H9 (cell line): ENCODE measurements at regions not wholly inside any gene's neighbourhood (a gene's known extent, or its start where the extent isn't known, plus 50 kb on each side); places are given as distances from the start of the nearest gene placed in this dataset.

Experiments used
- DNase-seq: peaks from one replicate; pipeline ENCODE4 v3.0.0-alpha.2; 2017
- H2AFZ ChIP-seq: one replicate; pipeline ENCODE4 v1.6.1; 2013; ENCODE audit warnings: mild to moderate bottlenecking, low read length, control low read depth, moderate library complexity
- H2AK5ac ChIP-seq: 2 replicates; pipeline ENCODE4 v1.6.1; 2013; ENCODE audit warnings: low read length, control low read depth, mixed read lengths; ENCODE audit not compliant: insufficient read length
- H2BK120ac ChIP-seq: one replicate; pipeline ENCODE4 v1.6.1; 2013; ENCODE audit warnings: low read depth, mild to moderate bottlenecking, low read length, control low read depth, inconsistent platforms; ENCODE audit not compliant: poor library complexity, severe bottlenecking
- H2BK12ac ChIP-seq: 2 replicates; pipeline ENCODE4 v1.6.1; 2013; ENCODE audit warnings: low read length, control low read depth, mixed read lengths, low read depth; ENCODE audit not compliant: insufficient read length
- H2BK15ac ChIP-seq: 2 replicates; pipeline ENCODE4 v1.6.1; 2013; ENCODE audit warnings: low read depth, low read length, control low read depth
- H2BK20ac ChIP-seq: one replicate; pipeline ENCODE4 v1.6.1; 2013; ENCODE audit warnings: low read depth, mild to moderate bottlenecking, low read length, control low read depth, inconsistent platforms; ENCODE audit not compliant: poor library complexity, severe bottlenecking
- H2BK5ac ChIP-seq: 2 replicates; pipeline ENCODE4 v1.6.1; 2013; ENCODE audit warnings: low read length, control low read depth, mixed read lengths; ENCODE audit not compliant: insufficient read length
- H3K14ac ChIP-seq: 2 replicates; pipeline ENCODE4 v1.6.1; 2013; ENCODE audit warnings: low read length, control low read depth; ENCODE audit not compliant: insufficient read depth
- H3K18ac ChIP-seq: 2 replicates; pipeline ENCODE4 v1.6.1; 2013; ENCODE audit warnings: low read depth, mild to moderate bottlenecking, mixed read lengths, low read length, control low read depth; ENCODE audit not compliant: insufficient read length
- H3K23ac ChIP-seq: 2 replicates; pipeline ENCODE4 v1.6.1; 2013; ENCODE audit warnings: low read length, control low read depth, mixed read lengths, low read depth; ENCODE audit not compliant: insufficient read length
- H3K23me2 ChIP-seq: 2 replicates; pipeline ENCODE4 v1.6.1; 2013; ENCODE audit warnings: low read depth, mild to moderate bottlenecking, mixed read lengths, low read length, control low read depth; ENCODE audit not compliant: insufficient read length, poor library complexity, severe bottlenecking
- H3K27ac ChIP-seq: 2 replicates; pipeline ENCODE4 v1.5.1; 2013; ENCODE audit warnings: low read length, control low read depth, mixed read lengths, low read depth; ENCODE audit not compliant: insufficient read length
- H3K27me3 ChIP-seq: 2 replicates; pipeline ENCODE4 v1.6.1; 2013; ENCODE audit warnings: low read length, control low read depth, inconsistent platforms; ENCODE audit not compliant: insufficient read depth
- H3K4ac ChIP-seq: 2 replicates; pipeline ENCODE4 v1.6.1; 2013; ENCODE audit warnings: low read depth, mild to moderate bottlenecking, control low read depth, inconsistent platforms, low read length, moderate library complexity
- H3K4me1 ChIP-seq: 2 replicates; pipeline ENCODE4 v1.6.1; 2013; ENCODE audit warnings: low read length, control low read depth, inconsistent platforms; ENCODE audit not compliant: insufficient read depth
- H3K4me2 ChIP-seq: 2 replicates; pipeline ENCODE4 v1.6.1; 2013; ENCODE audit warnings: low read length, control low read depth, mixed read lengths; ENCODE audit not compliant: insufficient read length, insufficient read depth
- H3K56ac ChIP-seq: 2 replicates; pipeline ENCODE4 v1.6.1; 2013; ENCODE audit warnings: low read depth, mild to moderate bottlenecking, mixed read lengths, low read length, control low read depth; ENCODE audit not compliant: insufficient read length
- H3K79me1 ChIP-seq: 2 replicates; pipeline ENCODE4 v1.6.1; 2013; ENCODE audit warnings: low read depth, mild to moderate bottlenecking, moderate library complexity, low read length, control low read depth, inconsistent platforms; ENCODE audit not compliant: insufficient read depth, poor library complexity, severe bottlenecking
- H3K79me2 ChIP-seq: 2 replicates; pipeline ENCODE4 v1.6.1; 2013; ENCODE audit warnings: low read length, control low read depth, inconsistent platforms; ENCODE audit not compliant: insufficient read depth
- H3K9ac ChIP-seq: 2 replicates; pipeline ENCODE4 v1.6.1; 2013; ENCODE audit warnings: low read length, control low read depth, mixed read lengths; ENCODE audit not compliant: insufficient read length; ENCODE audit errors: extremely low read depth
- H3K9me3 ChIP-seq: one replicate; pipeline ENCODE4 v1.6.1; 2013; ENCODE audit warnings: low read depth, low read length, inconsistent platforms; ENCODE audit not compliant: control insufficient read depth
- H3T11ph ChIP-seq: one replicate; pipeline ENCODE4 v1.6.1; 2013; ENCODE audit warnings: mild to moderate bottlenecking, low read length, control low read depth, inconsistent platforms
- H4K20me1 ChIP-seq: one replicate; pipeline ENCODE4 v1.6.1; 2013; ENCODE audit not compliant: control insufficient read depth, insufficient read length, insufficient read depth
- H4K5ac ChIP-seq: 2 replicates; pipeline ENCODE4 v1.6.1; 2013; ENCODE audit warnings: low read depth, mild to moderate bottlenecking, mixed read lengths, low read length, control low read depth; ENCODE audit not compliant: insufficient read length
- H4K8ac ChIP-seq: replicated peaks from 2 replicates; pipeline ENCODE4 v1.6.1; 2013; ENCODE audit warnings: low read length, control low read depth, mixed read lengths, low read depth; ENCODE audit not compliant: insufficient read length
- H4K91ac ChIP-seq: 2 replicates; pipeline ENCODE4 v1.6.1; 2013; ENCODE audit warnings: low read depth, mild to moderate bottlenecking, moderate library complexity, mixed read lengths, low read length, control low read depth; ENCODE audit not compliant: insufficient read length
- H3K27ac Mint-ChIP-seq, 3 experiments: 2 replicates in 2 of 3; 3 replicates in 1 of 3; pipeline ENCODE4 v1.8.0; 2020 to 2021; ENCODE audit warnings: mixed read lengths in 3 of 3, mild to moderate bottlenecking in 1 of 3, moderate library complexity in 1 of 3
- H3K27me3 Mint-ChIP-seq: 2 replicates; pipeline ENCODE4 v1.8.0; 2021; ENCODE audit warnings: low read depth, mild to moderate bottlenecking, moderate library complexity, mixed read lengths
- H3K36me3 Mint-ChIP-seq, 3 experiments: 2 replicates in 2 of 3; 3 replicates in 1 of 3; pipeline ENCODE4 v1.8.0; 2020 to 2021; ENCODE audit warnings: low read depth in 3 of 3, mixed read lengths in 3 of 3; ENCODE audit not compliant: insufficient read depth in 1 of 3
- H3K4me1 Mint-ChIP-seq, 2 experiments: 2 replicates each; pipeline ENCODE4 v1.8.0; 2020; ENCODE audit warnings: mixed read lengths in 2 of 2
- H3K4me3 Mint-ChIP-seq, 2 experiments: 2 replicates in 1 of 2; 3 replicates in 1 of 2; pipeline ENCODE4 v1.8.0; 2020 to 2021; ENCODE audit warnings: mild to moderate bottlenecking in 2 of 2, mixed read lengths in 2 of 2, moderate library complexity in 1 of 2
- H3K9me3 Mint-ChIP-seq, 2 experiments: 2 replicates in 1 of 2; 3 replicates in 1 of 2; pipeline ENCODE4 v1.8.0; 2020; ENCODE audit warnings: mild to moderate bottlenecking in 2 of 2, mixed read lengths in 2 of 2, moderate library complexity in 1 of 2
- CTCF ChIP-seq: fragments of 200-600 bp; sonication (generic); conservative IDR thresholded peaks from 3 replicates; pipeline ENCODE4 v1.8.0; 2021; ENCODE audit warnings: antibody characterized with exemption, mild to moderate bottlenecking
- WGBS: extraction: QIAGEN DNeasy Blood & Tissue Kit; methylation state at CpG from one replicate; pipeline ENCODE4 v1.1.7; 2013; ENCODE audit warnings: missing lambda C conversion rate, low lambda C conversion rate, mixed read lengths; ENCODE audit not compliant: insufficient read length; ENCODE audit errors: extremely low coverage; 5-methylcytosine and 5-hydroxymethylcytosine counted together

GRCh38 chr3:10737785-10738184 lies 78.2 kb upstream of the SLC6A11 start:
- H3K4me2 ChIP-seq: no peak overlapping the region
- H2BK120ac ChIP-seq: no peak overlapping the region
- no peak overlapping the region for H2AFZ ChIP-seq
- no peak overlapping the region for H3K18ac ChIP-seq
- no peak overlapping the region for H3K9ac ChIP-seq
- H2BK5ac ChIP-seq: no peak overlapping the region
- no peak overlapping the region for H4K8ac ChIP-seq
- no peak overlapping the region for H3T11ph ChIP-seq
- H3K79me2 ChIP-seq: no peaks in the 10 kb centered on the region
- no peaks in the 10 kb centered on the region; the same call in 1 of the 2 replicates for H3K27me3 ChIP-seq
- no peak overlapping the region for H2AK5ac ChIP-seq
- H4K20me1 ChIP-seq: no peaks in the 10 kb centered on the region
- H3K79me1 ChIP-seq: no peaks in the 10 kb centered on the region
- WGBS: no CpG with 5 or more reads among the region's 7 CpGs
- H3K23me2 ChIP-seq: no peaks in the 10 kb centered on the region
- no peak overlapping the region for H4K5ac ChIP-seq
- no peak overlapping the region for H2BK20ac ChIP-seq
- H4K91ac ChIP-seq: no peak overlapping the region
- H3K4me3 Mint-ChIP-seq: no peak overlapping the region
- no peak overlapping the region for H3K27ac ChIP-seq
- no peaks in the 10 kb centered on the region; a peak in 3 of 7 replicates for H3K36me3 Mint-ChIP-seq
- no peak overlapping the region for H3K23ac ChIP-seq
- no peak for TF ChIP-seq CTCF
- no peak overlapping the region for H3K14ac ChIP-seq
- peaks cover 17% of the 10 kb centered on the region in 2 experiments for H3K9me3 Mint-ChIP-seq
- H3K4me1 ChIP-seq: no peaks in the 10 kb centered on the region
- H3K9me3 ChIP-seq: no peaks in the 10 kb centered on the region
- peaks cover 70% of the 10 kb centered on the region for H3K27me3 Mint-ChIP-seq
- no peak for DNase-seq
- no peak overlapping the region for H2BK12ac ChIP-seq
- no peak overlapping the region for H2BK15ac ChIP-seq
- no peak overlapping the region for H3K56ac ChIP-seq
- peaks cover 6% of the 10 kb centered on the region in 2 experiments for H3K4me1 Mint-ChIP-seq
- H3K4ac ChIP-seq: no peak overlapping the region
- no peak overlapping the region for H3K27ac Mint-ChIP-seq
